HG03108 (cell line): ENCODE measurements at regions not wholly inside any gene's neighbourhood (a gene's known extent, or its start where the extent isn't known, plus 50 kb on each side); places are given as distances from the start of the nearest gene placed in this dataset.

Experiments used
- ATAC-seq: cut with Tn5 transposase; IDR thresholded peaks from one replicate; pipeline ENCODE4 v1.9.1; 2021; ENCODE audit warnings: moderate library complexity; ENCODE audit not compliant: unreplicated experiment

- ATAC-seq, result no peak
Measured at GRCh38 chr14:82112210-82112839, 578.7 kb upstream of the SEL1L start.

- no peak for ATAC-seq
Measured at GRCh38 chr14:82113007-82113406, 579.4 kb upstream of the SEL1L start.

- no peak for ATAC-seq
Measured at GRCh38 chr14:82113710-82114109, 580.1 kb upstream of the SEL1L start.

- no peak for ATAC-seq
Measured at GRCh38 chr14:82116721-82117120, 583.1 kb upstream of the SEL1L start.

GRCh38 chr14:82122655-82123054 is 589.0 kb upstream of the SEL1L start:
- ATAC-seq, result no peak

- no peak for ATAC-seq
Measured at GRCh38 chr14:82124511-82124910, 590.9 kb upstream of the SEL1L start.

- no peak for ATAC-seq
Measured at GRCh38 chr14:82126006-82126405, 592.4 kb upstream of the SEL1L start.

- no peak for ATAC-seq
Measured at GRCh38 chr14:82134411-82134810, 600.8 kb upstream of the SEL1L start.

- no peak for ATAC-seq
Measured at GRCh38 chr14:82138431-82138830, 604.8 kb upstream of the SEL1L start.

GRCh38 chr14:82146846-82147245 is 613.2 kb upstream of the SEL1L start:
- no peak for ATAC-seq

- ATAC-seq, result no peak
Measured at GRCh38 chr14:82153689-82154088, 620.0 kb upstream of the SEL1L start.

GRCh38 chr14:82159624-82160023 is 626.0 kb upstream of the SEL1L start:
- ATAC-seq, result no peak

GRCh38 chr14:82180139-82180538 is 646.5 kb upstream of the SEL1L start:
- no peak for ATAC-seq

GRCh38 chr14:82182646-82183045 is 649.0 kb upstream of the SEL1L start:
- no peak for ATAC-seq

- no peak for ATAC-seq
Measured at GRCh38 chr14:82190742-82191141, 657.1 kb upstream of the SEL1L start.

- no peak for ATAC-seq
Measured at GRCh38 chr14:82192387-82192786, 658.7 kb upstream of the SEL1L start.

- no peak for ATAC-seq
Measured at GRCh38 chr14:82223276-82223675, 689.6 kb upstream of the SEL1L start.

- no peak for ATAC-seq
Measured at GRCh38 chr14:82224610-82225009, 691.0 kb upstream of the SEL1L start.

GRCh38 chr14:82230748-82231147 is 697.1 kb upstream of the SEL1L start:
- ATAC-seq, result no peak

GRCh38 chr14:82238649-82239048 is 705.0 kb upstream of the SEL1L start:
- ATAC-seq, result no peak

- ATAC-seq, result no peak
Measured at GRCh38 chr14:82239223-82239622, 705.6 kb upstream of the SEL1L start.

- ATAC-seq, result no peak
Measured at GRCh38 chr14:82244791-82245190, 711.1 kb upstream of the SEL1L start.

- no peak for ATAC-seq
Measured at GRCh38 chr14:82251494-82251893, 717.8 kb upstream of the SEL1L start.
